GM12878 (cell line): ENCODE measurements at regions not wholly inside any gene's neighbourhood (a gene's known extent, or its start where the extent isn't known, plus 50 kb on each side); places are given as distances from the start of the nearest gene placed in this dataset.

Experiments used
- ATAC-seq: fragments of 200-7000 bp; cut with Tn5 transposase; 3 replicates; pipeline ENCODE4 v1.9.1; 2020; ENCODE audit warnings: mild to moderate bottlenecking, moderate library complexity
- BruUV-seq: library from RNA; stranded (reverse); fragments of 400-500 nt; replicated peaks from 2 replicates; lab custom pipeline; 2021; lab: Mats Ljungman, UMichigan
- CTCF ChIA-PET: fragments of 300-600 bp; sonication (Branson Sonifier 250); formaldehyde crosslinking; extraction: SDS; loops from one replicate; lab custom pipeline; 2021; ENCODE audit warnings: inconsistent platforms; lab: Yijun Ruan, JAX
- POLR2A ChIA-PET: fragments of 350-600 bp; formaldehyde crosslinking; extraction: SDS; loops from one replicate; lab custom pipeline; 2021; ENCODE audit warnings: inconsistent platforms; lab: Charles Lee
- RAD21 ChIA-PET: fragments of 300-600 bp; sonication (Branson Sonifier 250); formaldehyde crosslinking; loops from one replicate; lab custom pipeline; 2023; ENCODE audit warnings: antibody characterized with exemption; ENCODE audit not compliant: unreplicated experiment; lab: Charles Lee
- SMC1A ChIA-PET: fragments of 300-600 bp; sonication (Branson Sonifier 250); formaldehyde crosslinking; loops from one replicate; lab custom pipeline; 2023; ENCODE audit not compliant: unreplicated experiment, uncharacterized antibody; lab: Charles Lee
- DNase-seq: peaks from one replicate; pipeline ENCODE4 v3.0.0-alpha.2; 2011; ENCODE audit warnings: low read depth, low spot score
- FAIRE-seq: peaks from 3 replicates; lab custom pipeline; 2011; peaks lifted over from hg19 to GRCh38; lab: Jason Lieb, UNC
- H2AFZ ChIP-seq: 2 replicates; pipeline ENCODE4 v1.6.0; 2011; ENCODE audit warnings: low read depth, low read length, control low read depth; ENCODE audit not compliant: control insufficient read depth
- H3K27ac ChIP-seq: 2 replicates; pipeline ENCODE4 v1.5.1; 2011; ENCODE audit warnings: control low read depth; ENCODE audit not compliant: control insufficient read depth, insufficient read depth
- H3K27me3 ChIP-seq, 2 experiments: replicated peaks in 1 of 2; 2 replicates each; pipeline versions ENCODE4 v1.6.0 to v1.6.1; 2011; ENCODE audit warnings: low read length in 1 of 2; ENCODE audit not compliant: control insufficient read depth in 2 of 2, insufficient read depth in 2 of 2
- H3K36me3 ChIP-seq, 2 experiments: 2 replicates each; pipeline ENCODE4 v1.5.1; 2011; ENCODE audit warnings: low read length in 1 of 2; ENCODE audit not compliant: control insufficient read depth in 2 of 2, insufficient read depth in 2 of 2
- H3K4me1 ChIP-seq: 2 replicates; pipeline ENCODE4 v1.6.1; 2011; ENCODE audit warnings: mild to moderate bottlenecking, low read length, moderate library complexity, mixed read lengths; ENCODE audit not compliant: control insufficient read depth, insufficient read depth
- H3K4me2 ChIP-seq: 2 replicates; pipeline ENCODE4 v1.6.0; 2011; ENCODE audit warnings: control low read depth; ENCODE audit not compliant: control insufficient read depth, insufficient read depth
- H3K4me3 ChIP-seq: fragments of 200-600 bp; sonication (generic); 2 replicates; pipeline ENCODE4 v1.5.1; 2016
- H3K79me2 ChIP-seq: 2 replicates; pipeline ENCODE4 v1.6.0; 2011; ENCODE audit warnings: low read length; ENCODE audit not compliant: control insufficient read depth, insufficient read depth
- H3K9ac ChIP-seq: 2 replicates; pipeline ENCODE4 v1.8.0; 2011; ENCODE audit warnings: low read length, control low read depth, mixed read lengths; ENCODE audit not compliant: control insufficient read depth, insufficient read depth
- H3K9me3 ChIP-seq: replicated peaks from 3 replicates; pipeline ENCODE4 v1.5.1; 2011; ENCODE audit warnings: mild to moderate bottlenecking, low read length; ENCODE audit not compliant: control insufficient read depth, insufficient read depth
- H4K20me1 ChIP-seq: 2 replicates; pipeline ENCODE4 v1.6.0; 2011; ENCODE audit not compliant: control insufficient read depth, insufficient read depth
- EED ChIP-seq: sonication (generic); IDR thresholded peaks from 2 replicates; pipeline ENCODE4 v1.6.1; 2016; ENCODE audit warnings: antibody characterized with exemption, low read depth
- FOXM1 ChIP-seq: IDR thresholded peaks from 2 replicates; pipeline ENCODE4 v1.6.1; 2012; ENCODE audit warnings: low read depth, mild to moderate bottlenecking, inconsistent platforms, low read length, moderate library complexity
- KDM1A ChIP-seq: fragments of 200-600 bp; sonication (generic); IDR thresholded peaks from 2 replicates; pipeline ENCODE4 v1.6.1; 2016; ENCODE audit warnings: borderline replicate concordance
- NFYB ChIP-seq: IDR thresholded peaks from 2 replicates; pipeline ENCODE4 v1.6.1; 2011; ENCODE audit warnings: low read depth, mild to moderate bottlenecking, low read length, improper control_type of control experiment, moderate library complexity; ENCODE audit not compliant: insufficient read depth
- PAX8 ChIP-seq: fragments of 450-650 bp; IDR thresholded peaks from 2 replicates; pipeline ENCODE4 v1.6.1; 2017; ENCODE audit warnings: mild to moderate bottlenecking, moderate library complexity
- POLR2AphosphoS2 ChIP-seq: IDR thresholded peaks from 2 replicates; pipeline ENCODE4 v1.6.1; 2011; ENCODE audit warnings: low read depth, mild to moderate bottlenecking, low read length, improper control_type of control experiment, moderate library complexity
- RAD51 ChIP-seq: fragments of 450-650 bp; IDR thresholded peaks from 2 replicates; pipeline ENCODE4 v1.6.1; 2016; ENCODE audit warnings: moderate library complexity, mild to moderate bottlenecking, inconsistent platforms
- SMC3 ChIP-seq: IDR thresholded peaks from 2 replicates; pipeline ENCODE4 v1.6.1; 2011; ENCODE audit warnings: low read length, improper control_type of control experiment, borderline replicate concordance
- ZNF687 ChIP-seq: fragments of 450-650 bp; IDR thresholded peaks from 2 replicates; pipeline ENCODE4 v1.6.1; 2017; ENCODE audit warnings: mild to moderate bottlenecking, moderate library complexity
- ZZZ3 ChIP-seq: IDR thresholded peaks from 2 replicates; pipeline ENCODE4 v1.6.1; 2011; ENCODE audit warnings: low read depth; ENCODE audit not compliant: control insufficient read depth, insufficient read length
- WGBS: methylation state at CpG from one replicate; pipeline ENCODE4 v1.1.6; 2016; ENCODE audit warnings: low lambda C conversion rate; ENCODE audit not compliant: insufficient replicate concordance, insufficient coverage; ENCODE audit errors: missing lambda C conversion rate; 5-methylcytosine and 5-hydroxymethylcytosine counted together
- in situ Hi-C: fragments of 300-500 bp; cut with MboI; formaldehyde crosslinking; loops from 9 replicates; pipeline ENCODE4 v1.14.3; 2018; ENCODE audit warnings: mixed read lengths
- intact Hi-C: fragments of 100-400 bp; cut with micrococcal nuclease; formaldehyde crosslinking; loops from one replicate; pipeline ENCODE4 v1.14.2; 2022; ENCODE audit not compliant: unreplicated experiment
- TF ChIP-seq, protein P1 (sequence below): fragments of 450-650 bp; IDR thresholded peaks from 2 replicates; pipeline ENCODE4 v1.6.1; 2017; ENCODE audit warnings: mild to moderate bottlenecking, moderate library complexity

DNA sequence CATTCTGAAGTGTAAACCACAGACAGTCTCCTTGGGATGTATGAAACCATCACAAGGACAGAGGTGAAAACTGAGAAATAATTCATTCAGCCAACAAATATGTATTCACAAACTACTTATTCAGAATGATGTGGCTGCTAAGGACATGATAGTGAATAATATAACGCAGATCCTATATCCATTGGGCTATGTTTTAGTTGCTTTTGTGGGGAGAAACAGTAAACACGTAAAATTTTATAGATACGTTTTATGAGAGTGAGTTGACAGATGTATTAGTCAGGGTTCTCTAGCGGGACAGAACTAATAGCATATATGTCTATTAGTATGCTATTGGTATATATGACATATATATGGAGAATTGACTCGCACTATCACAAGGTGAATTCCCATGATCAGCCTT, 402.5 kb downstream of the RFPL4B start:
- CTCF ChIA-PET: no interaction called here
- SMC1A ChIA-PET: no interaction called here
- in situ Hi-C loops (no loop called here), intact Hi-C loops (no loop called here)
- no TSS peak for BruUV-seq
- DNase-seq (no peak), FAIRE-seq (no peak), ATAC-seq (no peak)
- 53% methylated on average over 5 of the region's 5 CpGs for WGBS
- RAD21 ChIA-PET: no interaction called here
- H3K9me3 ChIP-seq: no peaks in the 10 kb centered on the region
- TF ChIP-seq ZNF687 (no peak), RAD51 (no peak), PAX8 (no peak), SMC3 (no peak)
- H3K27me3 ChIP-seq: no peaks in the 10 kb centered on the region
- H3K4me1 ChIP-seq: no peaks in the 10 kb centered on the region
- H3K4me2 ChIP-seq: no peak overlapping the region
- no peak overlapping the region for H2AFZ ChIP-seq
- H3K9ac ChIP-seq: no peak overlapping the region
- H3K4me3 ChIP-seq: no peak overlapping the region
- H3K79me2 ChIP-seq: no peaks in the 10 kb centered on the region
- POLR2A ChIA-PET: no interaction called here
- H3K27ac ChIP-seq: no peak overlapping the region
- H3K36me3 ChIP-seq: no peaks in the 10 kb centered on the region
- no peaks in the 10 kb centered on the region for H4K20me1 ChIP-seq

DNA sequence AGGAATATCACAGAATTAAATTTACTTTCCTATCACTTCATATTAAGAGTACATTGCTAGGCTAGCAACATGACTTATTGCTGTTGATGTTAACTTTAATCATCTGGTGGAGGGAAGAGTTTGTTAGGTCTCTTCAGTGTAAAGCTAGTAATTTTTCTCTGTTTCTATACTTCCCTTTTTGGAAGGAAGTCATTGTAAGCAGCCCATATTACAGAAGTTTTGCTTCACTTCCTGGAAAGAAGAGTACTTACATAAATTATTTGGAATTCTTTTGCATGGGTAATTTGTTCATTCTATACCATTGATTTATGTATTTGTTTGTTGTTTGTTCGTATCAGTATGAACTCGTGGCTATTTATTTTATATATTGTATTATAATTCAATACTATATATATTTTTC, 405.2 kb downstream of the RFPL4B start:
- Histone ChIP-seq H3K79me2 (no peaks in the 10 kb centered on the region), H3K4me2 (no peak overlapping the region), H3K9me3 (no peaks in the 10 kb centered on the region), H2AFZ (no peak overlapping the region), H3K27ac (no peak overlapping the region), H3K27me3 (no peaks in the 10 kb centered on the region), H4K20me1 (no peaks in the 10 kb centered on the region), H3K4me1 (no peaks in the 10 kb centered on the region), H3K9ac (no peak overlapping the region), H3K4me3 (no peak overlapping the region), H3K36me3 (no peaks in the 10 kb centered on the region)
- no peak for ATAC-seq
- no peak for FAIRE-seq
- POLR2A ChIA-PET: no interaction called here
- no TSS peak for BruUV-seq
- intact Hi-C loops: no loop called here
- in situ Hi-C loops: no loop called here
- RAD21 ChIA-PET: no interaction called here
- SMC1A ChIA-PET: no interaction called here
- WGBS: 0% methylated on average over 2 of the region's 2 CpGs
- no peak for DNase-seq
- CTCF ChIA-PET: interaction anchor here (2.0 kb wide), 1 partner anchor 554 kb away, joined by 4 read pairs; no protein-coding TSS in a partner anchor
- no peak for TF ChIP-seq NFYB
- no peak for TF ChIP-seq EED
- no peak for TF ChIP-seq FOXM1
- TF ChIP-seq ZZZ3: no peak
- no peak for TF ChIP-seq POLR2AphosphoS2
- TF ChIP-seq, protein P1, sequence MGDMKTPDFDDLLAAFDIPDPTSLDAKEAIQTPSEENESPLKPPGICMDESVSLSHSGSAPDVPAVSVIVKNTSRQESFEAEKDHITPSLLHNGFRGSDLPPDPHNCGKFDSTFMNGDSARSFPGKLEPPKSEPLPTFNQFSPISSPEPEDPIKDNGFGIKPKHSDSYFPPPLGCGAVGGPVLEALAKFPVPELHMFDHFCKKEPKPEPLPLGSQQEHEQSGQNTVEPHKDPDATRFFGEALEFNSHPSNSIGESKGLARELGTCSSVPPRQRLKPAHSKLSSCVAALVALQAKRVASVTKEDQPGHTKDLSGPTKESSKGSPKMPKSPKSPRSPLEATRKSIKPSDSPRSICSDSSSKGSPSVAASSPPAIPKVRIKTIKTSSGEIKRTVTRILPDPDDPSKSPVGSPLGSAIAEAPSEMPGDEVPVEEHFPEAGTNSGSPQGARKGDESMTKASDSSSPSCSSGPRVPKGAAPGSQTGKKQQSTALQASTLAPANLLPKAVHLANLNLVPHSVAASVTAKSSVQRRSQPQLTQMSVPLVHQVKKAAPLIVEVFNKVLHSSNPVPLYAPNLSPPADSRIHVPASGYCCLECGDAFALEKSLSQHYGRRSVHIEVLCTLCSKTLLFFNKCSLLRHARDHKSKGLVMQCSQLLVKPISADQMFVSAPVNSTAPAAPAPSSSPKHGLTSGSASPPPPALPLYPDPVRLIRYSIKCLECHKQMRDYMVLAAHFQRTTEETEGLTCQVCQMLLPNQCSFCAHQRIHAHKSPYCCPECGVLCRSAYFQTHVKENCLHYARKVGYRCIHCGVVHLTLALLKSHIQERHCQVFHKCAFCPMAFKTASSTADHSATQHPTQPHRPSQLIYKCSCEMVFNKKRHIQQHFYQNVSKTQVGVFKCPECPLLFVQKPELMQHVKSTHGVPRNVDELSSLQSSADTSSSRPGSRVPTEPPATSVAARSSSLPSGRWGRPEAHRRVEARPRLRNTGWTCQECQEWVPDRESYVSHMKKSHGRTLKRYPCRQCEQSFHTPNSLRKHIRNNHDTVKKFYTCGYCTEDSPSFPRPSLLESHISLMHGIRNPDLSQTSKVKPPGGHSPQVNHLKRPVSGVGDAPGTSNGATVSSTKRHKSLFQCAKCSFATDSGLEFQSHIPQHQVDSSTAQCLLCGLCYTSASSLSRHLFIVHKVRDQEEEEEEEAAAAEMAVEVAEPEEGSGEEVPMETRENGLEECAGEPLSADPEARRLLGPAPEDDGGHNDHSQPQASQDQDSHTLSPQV: no peak
- TF ChIP-seq KDM1A: no peak
